ENCODE measurements at regions not wholly inside any gene's neighbourhood (a gene's known extent, or its start where the extent isn't known, plus 50 kb on each side); places are given as distances from the start of the nearest gene placed in this dataset.

GRCh38 chr10:22846294-22846693, 81.6 kb upstream of the ARMC3 start:
- TF ChIP-seq EHMT2 (IDR thresholded peaks at IDR 0.05) (no peak), CTCF (IDR thresholded peaks at IDR 0.05 in 2 of 3, conservative IDR thresholded peaks at IDR 0.05 in 1 of 3; ENCODE audit: insufficient read depth in 2 of 3, low read depth in 1 of 3, low read length in 3 of 3) (no peak)
